ENCODE measurements at regions not wholly inside any gene's neighbourhood (a gene's known extent, or its start where the extent isn't known, plus 50 kb on each side); places are given as distances from the start of the nearest gene placed in this dataset.

DNA sequence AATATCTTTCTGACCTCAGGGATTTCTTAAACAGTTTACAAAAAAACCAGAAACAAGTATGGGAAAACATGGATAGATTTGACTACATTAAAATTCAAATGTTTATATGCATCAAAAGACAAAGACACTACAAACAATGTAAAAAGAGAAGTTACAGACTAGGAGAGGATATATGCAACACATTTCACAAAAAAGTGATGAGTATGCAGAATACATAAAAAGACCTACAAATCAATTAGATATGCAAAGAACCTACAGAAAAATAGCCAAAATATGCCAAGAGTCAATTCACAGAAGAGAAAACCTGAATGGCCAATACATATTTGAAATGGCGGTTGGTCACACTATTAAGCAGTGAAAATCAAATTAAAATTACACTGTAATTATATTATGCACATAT is 175.0 kb downstream of the FOXD2 start:
- no peak for DNase-seq
- Histone ChIP-seq H3K4me1 (no peaks in the 10 kb centered on the region), H3K36me3 (no peaks in the 10 kb centered on the region), H3K27me3 (no peaks in the 10 kb centered on the region), H3K4me3 (no peak overlapping the region), H3K9me3 (peaks cover 0 to 3% (median 0%) of the 10 kb centered on the region in 4 donors), H3K27ac (no peak overlapping the region)
- 97 to 100% methylated on average over 1 of the region's 1 CpG for WGBS, 2 donors
- intact Hi-C loops (cut with DNase I), result no loop called here
- no peak for TF ChIP-seq EP300 (IDR thresholded peaks at IDR 0.05)
- TF ChIP-seq, protein P1, sequence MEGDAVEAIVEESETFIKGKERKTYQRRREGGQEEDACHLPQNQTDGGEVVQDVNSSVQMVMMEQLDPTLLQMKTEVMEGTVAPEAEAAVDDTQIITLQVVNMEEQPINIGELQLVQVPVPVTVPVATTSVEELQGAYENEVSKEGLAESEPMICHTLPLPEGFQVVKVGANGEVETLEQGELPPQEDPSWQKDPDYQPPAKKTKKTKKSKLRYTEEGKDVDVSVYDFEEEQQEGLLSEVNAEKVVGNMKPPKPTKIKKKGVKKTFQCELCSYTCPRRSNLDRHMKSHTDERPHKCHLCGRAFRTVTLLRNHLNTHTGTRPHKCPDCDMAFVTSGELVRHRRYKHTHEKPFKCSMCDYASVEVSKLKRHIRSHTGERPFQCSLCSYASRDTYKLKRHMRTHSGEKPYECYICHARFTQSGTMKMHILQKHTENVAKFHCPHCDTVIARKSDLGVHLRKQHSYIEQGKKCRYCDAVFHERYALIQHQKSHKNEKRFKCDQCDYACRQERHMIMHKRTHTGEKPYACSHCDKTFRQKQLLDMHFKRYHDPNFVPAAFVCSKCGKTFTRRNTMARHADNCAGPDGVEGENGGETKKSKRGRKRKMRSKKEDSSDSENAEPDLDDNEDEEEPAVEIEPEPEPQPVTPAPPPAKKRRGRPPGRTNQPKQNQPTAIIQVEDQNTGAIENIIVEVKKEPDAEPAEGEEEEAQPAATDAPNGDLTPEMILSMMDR (IDR thresholded peaks at IDR 0.05), result no peak

DNA sequence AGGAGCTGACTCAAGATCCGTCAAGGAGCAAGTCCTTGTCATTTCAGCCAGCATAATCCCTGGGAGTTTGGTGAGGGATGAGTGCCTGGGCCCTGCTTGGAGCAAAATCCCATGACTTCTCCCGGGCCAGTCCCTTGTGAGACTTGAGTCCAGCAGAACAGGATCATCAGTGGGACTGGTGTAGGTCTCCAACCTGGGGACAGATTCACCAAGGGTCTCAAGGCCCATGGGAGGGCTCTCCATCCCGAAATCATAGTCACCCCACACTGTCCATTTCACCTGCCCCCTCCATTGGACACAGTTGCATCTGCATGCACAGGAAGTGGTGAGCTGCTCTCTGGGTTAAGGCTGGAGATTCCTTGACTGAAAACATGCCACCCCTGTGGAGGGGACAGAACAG is 178.2 kb downstream of the FOXD2 start:
- Histone ChIP-seq H3K9me3 (no peaks in the 10 kb centered on the region), H3K27me3 (no peaks in the 10 kb centered on the region), H3K4me3 (no peak overlapping the region), H3K4me1 (no peaks in the 10 kb centered on the region), H3K36me3 (no peaks in the 10 kb centered on the region), H3K27ac (no peak overlapping the region)
- TF ChIP-seq EP300 (IDR thresholded peaks at IDR 0.05) (no peak), POLR2AphosphoS5 (IDR thresholded peaks at IDR 0.05) (no peak), POLR2A (IDR thresholded peaks at IDR 0.05) (no peak)
- TF ChIP-seq, protein P1 (IDR thresholded peaks at IDR 0.05), result no peak
- WGBS, 2 donors, result 91 to 94% methylated on average over 3 of the region's 3 CpGs
- intact Hi-C loops (cut with DNase I), result no loop called here
- no peak for DNase-seq

DNA sequence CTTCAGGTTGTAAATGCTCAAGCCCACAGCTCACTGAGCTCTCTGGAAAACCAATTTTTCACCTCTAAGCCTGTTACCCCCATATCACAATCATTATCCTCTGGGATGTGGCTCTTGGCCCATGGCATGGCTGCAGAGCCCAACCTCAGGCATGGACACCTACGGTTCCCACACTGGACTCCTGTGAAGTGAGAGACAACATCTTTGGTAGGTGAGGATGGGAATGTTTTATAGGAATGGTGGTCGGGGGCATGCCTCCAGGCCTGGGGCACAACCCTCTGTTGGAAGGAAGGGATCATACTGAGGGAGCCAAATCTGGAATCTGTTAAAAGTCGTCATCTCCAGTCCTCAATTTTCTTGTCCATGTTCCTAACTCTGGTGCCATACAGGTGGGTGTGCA is 179.1 kb downstream of the FOXD2 start:
- no peak for DNase-seq
- H3K9me3 ChIP-seq, result no peaks in the 10 kb centered on the region
- no peaks in the 10 kb centered on the region for H3K4me1 ChIP-seq
- H3K4me3 ChIP-seq, result no peak overlapping the region
- H3K27ac ChIP-seq, result no peak overlapping the region
- WGBS, 2 donors, result 92 to 97% methylated on average over 3 of the region's 3 CpGs
- TF ChIP-seq POLR2AphosphoS5 (IDR thresholded peaks at IDR 0.05) (no peak), POLR2A (IDR thresholded peaks at IDR 0.05) (no peak), EP300 (IDR thresholded peaks at IDR 0.05) (no peak)
- TF ChIP-seq, protein P1 (IDR thresholded peaks at IDR 0.05), result no peak
- H3K27me3 ChIP-seq, result no peaks in the 10 kb centered on the region
- H3K36me3 ChIP-seq, result no peaks in the 10 kb centered on the region
- intact Hi-C loops (cut with DNase I), result no loop called here

DNA sequence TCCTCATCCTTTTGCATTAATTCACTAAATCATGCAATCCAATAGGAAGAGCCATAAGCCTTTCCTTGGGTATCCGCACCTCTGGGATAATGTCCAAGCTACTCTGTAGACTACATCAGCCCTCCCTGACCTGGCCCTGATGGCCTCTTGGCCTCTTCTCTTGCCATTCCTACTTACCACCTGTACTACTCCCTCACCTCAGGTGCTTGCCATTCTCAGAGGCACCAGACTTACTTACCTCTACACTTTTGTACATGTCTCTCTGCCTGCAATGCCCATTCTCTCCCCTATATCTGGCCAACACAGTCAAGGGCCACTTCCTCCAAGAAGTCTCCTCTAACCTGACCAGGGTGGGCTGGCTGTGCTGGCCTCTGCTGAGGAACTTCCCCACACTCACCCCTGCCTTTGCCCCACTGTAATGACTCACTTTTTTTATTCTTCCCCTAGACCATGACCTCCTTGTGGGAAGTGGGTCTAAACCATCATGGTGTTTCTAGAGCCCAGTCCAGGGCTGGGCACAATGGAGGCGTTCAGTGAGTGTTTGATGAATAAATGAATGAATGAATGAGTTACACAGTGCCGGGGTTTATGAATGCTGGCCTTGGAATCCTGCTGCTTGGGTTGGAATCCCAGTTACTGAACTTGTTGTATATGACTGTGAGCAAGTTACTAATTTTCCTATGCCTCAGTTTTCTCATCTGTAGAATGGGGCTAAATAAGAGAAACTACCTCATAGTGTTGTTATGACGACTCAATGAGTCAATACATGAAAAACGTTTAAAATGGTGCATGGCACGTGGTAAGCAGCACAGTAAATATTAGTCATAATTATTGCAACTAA is 179.8 kb downstream of the FOXD2 start:
- no peak overlapping the region for H3K4me3 ChIP-seq
- H3K36me3 ChIP-seq, result no peaks in the 10 kb centered on the region
- no peak for TF ChIP-seq POLR2A (IDR thresholded peaks at IDR 0.05)
- TF ChIP-seq POLR2AphosphoS5 (IDR thresholded peaks at IDR 0.05), result no peak
- no peak for TF ChIP-seq EP300 (IDR thresholded peaks at IDR 0.05)
- TF ChIP-seq, protein P1 (IDR thresholded peaks at IDR 0.05), result no peak
- DNase-seq, result no peak
- intact Hi-C loops (cut with DNase I), result no loop called here
- H3K9me3 ChIP-seq, result no peaks in the 10 kb centered on the region
- H3K27me3 ChIP-seq, result no peaks in the 10 kb centered on the region
- no peak overlapping the region for H3K27ac ChIP-seq
- WGBS, 2 donors, result 90 to 91% methylated on average over 6 of the region's 6 CpGs
- H3K4me1 ChIP-seq, result no peaks in the 10 kb centered on the region

Measured in sigmoid colon (tissue), 6 donors.